GM18511 (cell line): ENCODE measurements at regions not wholly inside any gene's neighbourhood (a gene's known extent, or its start where the extent isn't known, plus 50 kb on each side); places are given as distances from the start of the nearest gene placed in this dataset.
"Not testable (repeated sequence)": the region's sequence is repeated elsewhere in the genome, so short reads cannot be mapped to it uniquely, and the experiment has no call there.

Experiments used
- ATAC-seq: cut with Tn5 transposase; IDR thresholded peaks from one replicate; pipeline ENCODE4 v1.9.1; 2021; ENCODE audit warnings: mild to moderate bottlenecking, moderate library complexity; ENCODE audit not compliant: unreplicated experiment

- not testable (repeated sequence) for ATAC-seq
These were observed 133.6 kb upstream of the VOPP1 start for GRCh38 chr7:55705728-55706450.

GRCh38 chr7:55702831-55703230, 130.5 kb upstream of the VOPP1 start:
- ATAC-seq: not testable (repeated sequence)

- ATAC-seq: not testable (repeated sequence)
These were observed 127.1 kb upstream of the VOPP1 start for GRCh38 chr7:55699450-55699842.

GRCh38 chr7:55698607-55699449, 126.5 kb upstream of the VOPP1 start:
- not testable (repeated sequence) for ATAC-seq

GRCh38 chr7:55695893-55696701, 123.8 kb upstream of the VOPP1 start:
- not testable (repeated sequence) for ATAC-seq

GRCh38 chr7:55694484-55694883, 122.2 kb upstream of the VOPP1 start:
- not testable (repeated sequence) for ATAC-seq

GRCh38 chr7:55688684-55689681, 116.7 kb upstream of the VOPP1 start:
- ATAC-seq: not testable (repeated sequence)

GRCh38 chr7:55688261-55688660, 116.0 kb upstream of the VOPP1 start:
- not testable (repeated sequence) for ATAC-seq

- not testable (repeated sequence) for ATAC-seq
These were observed 115.0 kb upstream of the VOPP1 start for GRCh38 chr7:55687252-55687651.

- not testable (repeated sequence) for ATAC-seq
These were observed 114.5 kb upstream of the VOPP1 start for GRCh38 chr7:55686771-55687170.

GRCh38 chr7:55683501-55683900, 111.2 kb upstream of the VOPP1 start:
- ATAC-seq: not testable (repeated sequence)

- ATAC-seq: not testable (repeated sequence)
These were observed 103.3 kb upstream of the VOPP1 start for GRCh38 chr7:55675589-55675988.

- ATAC-seq: not testable (repeated sequence)
These were observed 101.2 kb upstream of the VOPP1 start for GRCh38 chr7:55673525-55673924.

- ATAC-seq: not testable (repeated sequence)
These were observed 99.8 kb upstream of the VOPP1 start for GRCh38 chr7:55672084-55672483.

- ATAC-seq: no peak
These were observed 85.4 kb upstream of the VOPP1 start for GRCh38 chr7:55657654-55658053.

- no peak for ATAC-seq
These were observed 78.8 kb upstream of the VOPP1 start for GRCh38 chr7:55651057-55651456.

- no peak for ATAC-seq
These were observed 76.9 kb upstream of the VOPP1 start for GRCh38 chr7:55649238-55649637.

- no peak for ATAC-seq
These were observed 72.3 kb upstream of the VOPP1 start for GRCh38 chr7:55644567-55644966.

GRCh38 chr7:55642266-55642665, 70.0 kb upstream of the VOPP1 start:
- no peak for ATAC-seq

- peak; percentile 88 for ATAC-seq
These were observed 69.5 kb upstream of the VOPP1 start for GRCh38 chr7:55641811-55642210.
